Tibial nerve (tissue), 3 donors: ENCODE measurements at regions not wholly inside any gene's neighbourhood (a gene's known extent, or its start where the extent isn't known, plus 50 kb on each side); places are given as distances from the start of the nearest gene placed in this dataset.

ENCODE experiments used
- POLR2A ChIP-seq, 2 donors: fragments of 450-650 bp; IDR thresholded peaks; one replicate each; pipeline ENCODE4 v1.6.1; 2017; ENCODE audit warnings: antibody characterized with exemption in 2 of 2, mild to moderate bottlenecking in 2 of 2, moderate library complexity in 2 of 2
- TF ChIP-seq, protein P1 (sequence below), 5 experiments: fragments of 200-600 bp in 3 of 5; fragments of 450-650 bp in 2 of 5; sonication (generic) in 3 of 5; IDR thresholded peaks; one replicate each; pipeline ENCODE4 v1.5.1; 2016 to 2019; ENCODE audit warnings: antibody characterized with exemption in 5 of 5, mild to moderate bottlenecking in 3 of 5, moderate library complexity in 2 of 5

DNA sequence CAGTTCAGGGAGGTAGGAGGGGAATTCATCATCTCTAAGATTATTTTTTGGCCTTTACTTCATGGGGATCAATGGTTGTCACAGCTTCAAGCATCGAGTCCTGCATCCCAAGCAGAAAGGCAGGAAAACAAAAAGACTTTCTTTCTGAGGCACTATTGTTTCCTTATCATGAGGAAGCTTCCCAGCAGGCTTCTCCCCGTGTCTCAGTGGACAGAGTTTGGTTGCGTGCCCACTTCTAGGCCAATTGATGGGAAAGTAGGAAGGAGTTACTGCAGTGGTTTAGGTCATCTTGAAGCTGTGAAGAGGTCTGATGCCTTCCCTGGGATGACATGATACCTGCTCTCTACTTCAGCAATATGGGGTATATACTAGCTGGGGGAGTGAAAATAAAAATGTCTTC, 175.3 kb upstream of the CDH13 start:
- no peak for TF ChIP-seq POLR2A (IDR thresholded peaks at IDR 0.05)
- TF ChIP-seq, protein P1, sequence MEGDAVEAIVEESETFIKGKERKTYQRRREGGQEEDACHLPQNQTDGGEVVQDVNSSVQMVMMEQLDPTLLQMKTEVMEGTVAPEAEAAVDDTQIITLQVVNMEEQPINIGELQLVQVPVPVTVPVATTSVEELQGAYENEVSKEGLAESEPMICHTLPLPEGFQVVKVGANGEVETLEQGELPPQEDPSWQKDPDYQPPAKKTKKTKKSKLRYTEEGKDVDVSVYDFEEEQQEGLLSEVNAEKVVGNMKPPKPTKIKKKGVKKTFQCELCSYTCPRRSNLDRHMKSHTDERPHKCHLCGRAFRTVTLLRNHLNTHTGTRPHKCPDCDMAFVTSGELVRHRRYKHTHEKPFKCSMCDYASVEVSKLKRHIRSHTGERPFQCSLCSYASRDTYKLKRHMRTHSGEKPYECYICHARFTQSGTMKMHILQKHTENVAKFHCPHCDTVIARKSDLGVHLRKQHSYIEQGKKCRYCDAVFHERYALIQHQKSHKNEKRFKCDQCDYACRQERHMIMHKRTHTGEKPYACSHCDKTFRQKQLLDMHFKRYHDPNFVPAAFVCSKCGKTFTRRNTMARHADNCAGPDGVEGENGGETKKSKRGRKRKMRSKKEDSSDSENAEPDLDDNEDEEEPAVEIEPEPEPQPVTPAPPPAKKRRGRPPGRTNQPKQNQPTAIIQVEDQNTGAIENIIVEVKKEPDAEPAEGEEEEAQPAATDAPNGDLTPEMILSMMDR (IDR thresholded peaks at IDR 0.05) = no peak
